ENCODE measurements at regions not wholly inside any gene's neighbourhood (a gene's known extent, or its start where the extent isn't known, plus 50 kb on each side); places are given as distances from the start of the nearest gene placed in this dataset.

- TF ChIP-seq, protein P1, sequence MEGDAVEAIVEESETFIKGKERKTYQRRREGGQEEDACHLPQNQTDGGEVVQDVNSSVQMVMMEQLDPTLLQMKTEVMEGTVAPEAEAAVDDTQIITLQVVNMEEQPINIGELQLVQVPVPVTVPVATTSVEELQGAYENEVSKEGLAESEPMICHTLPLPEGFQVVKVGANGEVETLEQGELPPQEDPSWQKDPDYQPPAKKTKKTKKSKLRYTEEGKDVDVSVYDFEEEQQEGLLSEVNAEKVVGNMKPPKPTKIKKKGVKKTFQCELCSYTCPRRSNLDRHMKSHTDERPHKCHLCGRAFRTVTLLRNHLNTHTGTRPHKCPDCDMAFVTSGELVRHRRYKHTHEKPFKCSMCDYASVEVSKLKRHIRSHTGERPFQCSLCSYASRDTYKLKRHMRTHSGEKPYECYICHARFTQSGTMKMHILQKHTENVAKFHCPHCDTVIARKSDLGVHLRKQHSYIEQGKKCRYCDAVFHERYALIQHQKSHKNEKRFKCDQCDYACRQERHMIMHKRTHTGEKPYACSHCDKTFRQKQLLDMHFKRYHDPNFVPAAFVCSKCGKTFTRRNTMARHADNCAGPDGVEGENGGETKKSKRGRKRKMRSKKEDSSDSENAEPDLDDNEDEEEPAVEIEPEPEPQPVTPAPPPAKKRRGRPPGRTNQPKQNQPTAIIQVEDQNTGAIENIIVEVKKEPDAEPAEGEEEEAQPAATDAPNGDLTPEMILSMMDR (IDR thresholded peaks at IDR 0.05), result peak; percentile 44
- intact Hi-C loops (cut with DNase I), result no loop called here
- Histone ChIP-seq H3K4me1 (peaks cover 4% of the 10 kb centered on the region), H3K4me3 (no peak overlapping the region), H3K9me3 (no peaks in the 10 kb centered on the region), H3K36me3 (no peaks in the 10 kb centered on the region), H3K27ac (no peak overlapping the region), H3K27me3 (no peaks in the 10 kb centered on the region)
- ATAC-seq (no peak), DNase-seq (no peak)
These were observed 169.2 kb upstream of the PLXNC1 start for GRCh38 chr12:93979189-93979588.

GRCh38 chr12:93980711-93981110, 167.7 kb upstream of the PLXNC1 start:
- Histone ChIP-seq H3K9me3 (no peaks in the 10 kb centered on the region), H3K4me3 (no peak overlapping the region), H3K27me3 (no peaks in the 10 kb centered on the region), H3K4me1 (peaks cover 4% of the 10 kb centered on the region), H3K36me3 (no peaks in the 10 kb centered on the region), H3K27ac (no peak overlapping the region)
- intact Hi-C loops (cut with DNase I), result no loop called here
- no peak for ATAC-seq
- DNase-seq, result no peak
- TF ChIP-seq, protein P1 (IDR thresholded peaks at IDR 0.05), result no peak

GRCh38 chr12:93981411-93981810, 167.0 kb upstream of the PLXNC1 start:
- DNase-seq (no peak), ATAC-seq (no peak)
- TF ChIP-seq, protein P1 (IDR thresholded peaks at IDR 0.05), result no peak
- no peak overlapping the region for H3K4me3 ChIP-seq
- no peaks in the 10 kb centered on the region for H3K27me3 ChIP-seq
- H3K36me3 ChIP-seq, result no peaks in the 10 kb centered on the region
- H3K4me1 ChIP-seq, result peaks cover 4% of the 10 kb centered on the region
- no peaks in the 10 kb centered on the region for H3K9me3 ChIP-seq
- no peak overlapping the region for H3K27ac ChIP-seq
- intact Hi-C loops (cut with DNase I), result no loop called here

DNA sequence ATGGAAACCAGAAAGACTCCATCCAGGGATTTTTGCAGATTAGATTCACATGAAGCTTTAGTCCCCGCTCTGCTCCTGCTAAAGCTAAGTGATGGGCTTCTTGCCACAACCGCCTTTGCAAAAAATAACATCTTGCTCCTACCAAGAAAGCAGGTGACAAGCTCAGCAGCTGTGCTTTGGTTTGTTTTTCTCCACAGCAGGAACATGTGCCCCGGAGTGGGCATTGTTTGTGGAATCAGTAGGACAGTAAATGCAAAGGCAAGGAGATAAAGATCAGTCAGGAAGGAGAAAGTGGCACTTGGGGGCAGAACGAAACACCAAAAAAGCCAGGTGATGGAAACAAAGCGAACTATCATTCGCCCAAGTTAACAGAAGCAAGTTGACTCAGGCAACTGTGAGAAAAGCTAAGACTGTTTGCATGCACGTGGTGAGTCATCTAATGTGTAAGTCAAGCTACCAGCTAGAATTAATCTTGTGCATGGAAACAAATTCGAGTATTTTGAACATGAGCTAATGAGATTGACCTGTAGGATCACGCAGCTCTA, 165.5 kb upstream of the PLXNC1 start:
- ATAC-seq (no peak), DNase-seq (no peak)
- H3K4me3 ChIP-seq, result no peak overlapping the region
- no peak overlapping the region for H3K27ac ChIP-seq
- H3K9me3 ChIP-seq, result no peaks in the 10 kb centered on the region
- peaks cover 4% of the 10 kb centered on the region for H3K4me1 ChIP-seq
- H3K27me3 ChIP-seq, result no peaks in the 10 kb centered on the region
- TF ChIP-seq, protein P1 (IDR thresholded peaks at IDR 0.05), result no peak
- intact Hi-C loops (cut with DNase I), result no loop called here
- no peaks in the 10 kb centered on the region for H3K36me3 ChIP-seq

DNA sequence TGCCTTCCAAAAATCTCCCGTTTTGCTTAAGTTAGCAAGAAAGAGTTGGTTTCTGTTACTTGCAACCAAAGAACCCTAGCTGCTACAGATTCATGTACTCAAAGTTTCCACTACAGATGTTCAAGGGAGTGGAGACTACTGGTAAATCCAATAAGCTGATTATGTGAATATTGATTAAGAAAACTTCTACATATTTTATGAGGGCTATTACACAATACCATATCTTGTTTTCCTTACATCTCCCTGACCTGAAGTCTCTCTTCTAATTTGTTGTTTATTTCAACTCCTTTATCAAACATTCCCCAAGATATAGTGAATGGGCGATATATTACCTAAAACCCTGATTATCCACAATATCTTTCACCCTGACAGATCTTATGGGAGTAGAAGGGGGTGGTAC, 164.4 kb upstream of the PLXNC1 start:
- TF ChIP-seq, protein P1 (IDR thresholded peaks at IDR 0.05), result no peak
- H3K27me3 ChIP-seq, result no peaks in the 10 kb centered on the region
- intact Hi-C loops (cut with DNase I), result no loop called here
- no peaks in the 10 kb centered on the region for H3K36me3 ChIP-seq
- peaks cover under 1% of the 10 kb centered on the region for H3K4me1 ChIP-seq
- no peaks in the 10 kb centered on the region for H3K9me3 ChIP-seq
- ATAC-seq (no peak), DNase-seq (no peak)
- H3K27ac ChIP-seq, result no peak overlapping the region
- H3K4me3 ChIP-seq, result no peak overlapping the region

GRCh38 chr12:93989949-93990348, 158.4 kb upstream of the PLXNC1 start:
- Histone ChIP-seq H3K27ac (no peak overlapping the region), H3K4me3 (no peak overlapping the region), H3K27me3 (no peaks in the 10 kb centered on the region), H3K9me3 (no peaks in the 10 kb centered on the region), H3K36me3 (no peaks in the 10 kb centered on the region), H3K4me1 (no peaks in the 10 kb centered on the region)
- TF ChIP-seq, protein P1 (IDR thresholded peaks at IDR 0.05), result no peak
- no peak for DNase-seq
- intact Hi-C loops (cut with DNase I), result no loop called here
- no peak for ATAC-seq

Measured in upper lobe of right lung (tissue), 1 donor.